ENCODE measurements at regions not wholly inside any gene's neighbourhood (a gene's known extent, or its start where the extent isn't known, plus 50 kb on each side); places are given as distances from the start of the nearest gene placed in this dataset.

DNA sequence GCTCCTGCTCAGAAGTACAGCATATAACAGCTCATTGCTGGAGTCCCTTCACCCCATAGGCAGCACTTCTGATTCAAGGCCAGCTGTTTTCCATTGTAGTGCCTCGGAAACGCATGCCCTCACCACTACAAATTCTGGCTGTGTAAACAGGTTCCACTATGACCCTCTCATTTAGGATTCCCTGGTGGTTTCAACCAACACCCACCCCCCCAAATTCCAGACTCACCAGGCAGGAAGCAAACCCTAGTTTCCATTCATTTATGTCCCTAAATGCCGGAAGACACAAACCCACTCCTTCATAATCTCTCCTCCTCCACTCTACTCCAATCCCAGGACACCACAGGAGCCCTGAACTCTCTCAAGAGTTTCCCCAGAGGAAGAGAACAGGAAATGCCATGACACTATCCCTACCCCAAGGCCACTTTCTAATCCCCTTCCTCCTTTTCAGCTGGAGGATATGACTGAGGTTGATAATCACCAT, 75.9 kb upstream of the TMPO start (continued):
- no peak for TF ChIP-seq TFE3 (CRISPR knock-in tag; IDR thresholded peaks at IDR 0.05)
- TF ChIP-seq ATF6 (CRISPR knock-in tag; IDR thresholded peaks at IDR 0.05): no peak
- no peak for TF ChIP-seq XRCC3 (IDR thresholded peaks at IDR 0.05)
- peak; percentile 21; the same call in 1 of the 2 replicates for TF ChIP-seq GABPA (tag; conservative IDR thresholded peaks at IDR 0.05; ENCODE audit: low read depth)

- DNase-seq (ENCODE audit: extremely low read depth in 1 of 4, low spot score in 3 of 4) (peak; percentile 64 to 90 (median 76)), FAIRE-seq (peak; percentile 99), ATAC-seq (peak; percentile 99)
- Histone ChIP-seq H3K4me1 (replicated peaks in 1 of 2; ENCODE audit: control insufficient read depth in 2 of 2, insufficient read depth in 2 of 2, low read length in 2 of 2) (peaks cover 0 to 4% of the 10 kb centered on the region in 2 experiments; a peak in 2 of 5 replicates), H3K4me2 (ENCODE audit: insufficient read depth, low read length) (no peak overlapping the region), H3K27me3 (ENCODE audit: control insufficient read depth in 2 of 2, insufficient read depth in 2 of 2, low read length in 2 of 2) (peaks cover 5 to 16% of the 10 kb centered on the region in 2 experiments; a peak in 4 of 5 replicates), H3K4me3 (no peak overlapping the region), H2AFZ (ENCODE audit: low read depth, low read length) (no peak overlapping the region), H3K9me3 (replicated peaks; ENCODE audit: control insufficient read depth, insufficient read depth, low read depth, low read length) (no peaks in the 10 kb centered on the region), H3K27ac (ENCODE audit: extremely low read depth, low read depth, low read length) (no peak overlapping the region), H3K79me2 (ENCODE audit: control insufficient read depth, insufficient read depth, low read length) (no peaks in the 10 kb centered on the region), H3K36me3 (ENCODE audit: control insufficient read depth, insufficient read depth, low read length) (no peaks in the 10 kb centered on the region), H3K9ac (ENCODE audit: insufficient read depth in 1 of 2, low read depth in 2 of 2, low read length in 2 of 2) (no peak overlapping the region), H4K20me1 (replicated peaks; ENCODE audit: control insufficient read depth, insufficient read depth, low read length) (peaks cover 11% of the 10 kb centered on the region), H3K9me1 (ENCODE audit: control insufficient read depth, insufficient read depth, low read length) (no peaks in the 10 kb centered on the region)
- intact Hi-C loops (cut with micrococcal nuclease) (loop anchor here (2.0 to 5.0 kb wide), 2 partner anchors 15 to 77 kb away; partner anchors contain the start of gene TMPO), in situ Hi-C loops (cut with MboI) (no loop called here)
- no TSS peak for BruUV-seq (replicated peaks)
- ChIA-PET POLR2A (interaction anchor here (0.5 to 1.4 kb wide), 12 partner anchors 12 to 1773 kb away, joined by 3 to 5 read pairs (median 3); partner anchors contain the start of gene SLC25A3), CTCF (ENCODE audit: low intra/inter-chr PET ratio) (interaction anchor here (0.6 to 0.9 kb wide), 2 partner anchors 15 to 19 kb away, joined by 3 read pairs; no protein-coding TSS in a partner anchor)
- 0% methylated on average over 4 of the region's 4 CpGs for WGBS (ENCODE audit: insufficient coverage, low coverage, missing lambda C conversion rate)
- TF ChIP-seq ZFPM2 (CRISPR knock-in tag; IDR thresholded peaks at IDR 0.05) (no peak), ZNF766 (CRISPR knock-in tag; conservative IDR thresholded peaks at IDR 0.05) (peak; percentile 88), DACH1 (IDR thresholded peaks at IDR 0.05; ENCODE audit: partially characterized antibody) (peak; percentile 65), GATAD2A (IDR thresholded peaks at IDR 0.05) (no peak), ZKSCAN8 (CRISPR knock-in tag; IDR thresholded peaks at IDR 0.05) (peak; percentile 69; the same call in 1 of the 2 replicates), ELF4 (CRISPR knock-in tag; IDR thresholded peaks at IDR 0.05) (0 out of 2 replicates have a peak, but pooled peaks have one; percentile 69), LCOR (CRISPR knock-in tag; IDR thresholded peaks at IDR 0.05) (peak; percentile 99), E2F6 (IDR thresholded peaks at IDR 0.05; ENCODE audit: borderline replicate concordance in 1 of 2, extremely low read depth in 1 of 2, insufficient read depth in 1 of 2, insufficient read length in 1 of 2, low read depth in 1 of 2, low read length in 1 of 2, poor library complexity in 1 of 2, severe bottlenecking in 1 of 2) (peak in 1 of 2 experiments; percentile 15), ZNF444 (CRISPR knock-in tag; IDR thresholded peaks at IDR 0.05) (peak; percentile 58; the same call in 1 of the 2 replicates), ETV6 (IDR thresholded peaks at IDR 0.05; ENCODE audit: borderline replicate concordance in 1 of 2, low read depth in 2 of 2, low read length in 1 of 2) (peak; percentile 19 to 87; a peak in 1 of 4 replicates), ETV6 (CRISPR knock-in tag; IDR thresholded peaks at IDR 0.05; ENCODE audit: borderline replicate concordance) (no peak), HCFC1 (IDR thresholded peaks at IDR 0.05; ENCODE audit: low read depth, low read length) (no peak)
Measured at GRCh38 chr12:98439981-98440581, 75.3 kb upstream of the TMPO start.

Data from K562 (cell line).